A549 (cell line): ENCODE measurements at regions not wholly inside any gene's neighbourhood (a gene's known extent, or its start where the extent isn't known, plus 50 kb on each side); places are given as distances from the start of the nearest gene placed in this dataset.

ENCODE experiments used
- ATAC-seq, 2 experiments: fragments of 200-7000 bp in 1 of 2; fragments of >200 bp in 1 of 2; cut with Nextera tagmentation in 1 of 2; cut with Tn5 transposase in 1 of 2; 3 replicates each; pipeline versions ENCODE4 v1.8.0 to v1.9.1; 2018 to 2020; ENCODE audit warnings: mild to moderate bottlenecking in 1 of 2, moderate library complexity in 1 of 2
- CTCF ChIA-PET: fragments of 300-600 bp; sonication (Branson Sonifier 250); formaldehyde crosslinking; extraction: SDS; loops from one replicate; lab custom pipeline; 2021; ENCODE audit warnings: antibody characterized with exemption, inconsistent platforms; lab: Yijun Ruan, JAX
- POLR2A ChIA-PET: fragments of 350-600 bp; formaldehyde crosslinking; extraction: SDS; loops from one replicate; lab custom pipeline; 2021; ENCODE audit warnings: antibody characterized with exemption, inconsistent platforms; lab: Yijun Ruan, JAX
- DNase-seq, 2 experiments: peaks; one replicate each; pipeline versions ENCODE4 v3.0.0 to v3.0.0-alpha.2; 2011 to 2016; ENCODE audit warnings: low read depth in 1 of 2, low spot score in 1 of 2
- FAIRE-seq: peaks from 2 replicates; lab custom pipeline; 2011; peaks lifted over from hg19 to GRCh38; lab: Jason Lieb, UNC
- H3K27ac ChIP-seq, 2 experiments: fragments of >200 bp; sonication (Bioruptor Twin); formaldehyde crosslinking; 3 replicates each; pipeline ENCODE4 v1.5.1; 2016 to 2017
- H3K4me1 ChIP-seq: fragments of >200 bp; sonication (Bioruptor Twin); formaldehyde crosslinking; 3 replicates; pipeline ENCODE4 v1.6.1; 2016
- H3K4me2 ChIP-seq: fragments of >200 bp; sonication (Bioruptor Twin); formaldehyde crosslinking; 3 replicates; pipeline ENCODE4 v1.6.1; 2016
- H3K4me3 ChIP-seq: fragments of >200 bp; sonication (Bioruptor Twin); formaldehyde crosslinking; 3 replicates; pipeline ENCODE4 v1.5.1; 2016
- H3K9me3 ChIP-seq: fragments of >200 bp; sonication (Bioruptor Twin); formaldehyde crosslinking; 3 replicates; pipeline ENCODE4 v1.6.1; 2016
- BHLHE40 ChIP-seq: IDR thresholded peaks from 2 replicates; pipeline ENCODE4 v1.6.1; 2012; ENCODE audit warnings: low read depth, low read length, inconsistent platforms
- CBX8 ChIP-seq: fragments of 200-600 bp; sonication (generic); IDR thresholded peaks from 2 replicates; pipeline ENCODE4 v1.6.1; 2016
- FOXS1 ChIP-seq: fragments of 250-450 bp; sonication (Bioruptor Pico); IDR thresholded peaks from 2 replicates; pipeline ENCODE4 v1.5.0; 2020; ENCODE audit warnings: mild to moderate bottlenecking, moderate library complexity
- GATA3 ChIP-seq: IDR thresholded peaks from 2 replicates; pipeline ENCODE4 v1.6.1; 2012; ENCODE audit warnings: borderline replicate concordance
- HDAC2 ChIP-seq: fragments of 200-600 bp; sonication (generic); IDR thresholded peaks from 2 replicates; pipeline ENCODE4 v1.6.1; 2016
- HEYL ChIP-seq: fragments of 250-450 bp; sonication (Bioruptor Pico); IDR thresholded peaks from 2 replicates; pipeline ENCODE4 v1.8.0; 2021; ENCODE audit warnings: mild to moderate bottlenecking, moderate library complexity
- HOXB5 ChIP-seq: fragments of 250-450 bp; sonication (Bioruptor Pico); IDR thresholded peaks from 2 replicates; pipeline ENCODE4 v1.5.0; 2020; ENCODE audit warnings: mild to moderate bottlenecking, moderate library complexity
- JUNB ChIP-seq: fragments of >200 bp; sonication (Bioruptor Twin); formaldehyde crosslinking; IDR thresholded peaks from 2 replicates; pipeline ENCODE4 v1.6.1; 2016
- KDM1A ChIP-seq: fragments of 200-600 bp; sonication (generic); IDR thresholded peaks from 2 replicates; pipeline ENCODE4 v1.6.1; 2016; ENCODE audit warnings: low read depth, mild to moderate bottlenecking
- MYC ChIP-seq: IDR thresholded peaks from 2 replicates; pipeline ENCODE4 v1.6.1; 2012; ENCODE audit warnings: mild to moderate bottlenecking, inconsistent platforms, low read length, improper control_type of control experiment, borderline replicate concordance
- NFE2L2 ChIP-seq: fragments of 150-350 bp; conservative IDR thresholded peaks from 2 replicates; pipeline ENCODE4 v1.6.1; 2014; ENCODE audit warnings: low read length
- PHF8 ChIP-seq: fragments of 200-600 bp; sonication (generic); IDR thresholded peaks from 2 replicates; pipeline ENCODE4 v1.6.1; 2016; ENCODE audit warnings: low read depth, mild to moderate bottlenecking, antibody characterized with exemption, moderate library complexity, borderline replicate concordance
- POLR2AphosphoS2 ChIP-seq: conservative IDR thresholded peaks from 2 replicates; pipeline ENCODE4 v1.6.1; 2012; ENCODE audit warnings: low read length, improper control_type of control experiment, inconsistent platforms
- RAD21 ChIP-seq, 2 experiments: fragments of >200 bp in 1 of 2; sonication (Bioruptor Twin) in 1 of 2; formaldehyde crosslinking in 1 of 2; IDR thresholded peaks in 1 of 2; conservative IDR thresholded peaks in 1 of 2; 2 replicates in 1 of 2; 3 replicates in 1 of 2; pipeline ENCODE4 v1.6.1; 2012 to 2018; ENCODE audit warnings: inconsistent platforms in 1 of 2
- RARB ChIP-seq: fragments of 250-450 bp; sonication (Bioruptor Pico); IDR thresholded peaks from 2 replicates; pipeline ENCODE4 v1.8.0; 2021; ENCODE audit warnings: mild to moderate bottlenecking, moderate library complexity
- SMC3 ChIP-seq: fragments of >200 bp; sonication (Bioruptor Twin); formaldehyde crosslinking; IDR thresholded peaks from 3 replicates; pipeline ENCODE4 v1.6.1; 2018; ENCODE audit warnings: inconsistent platforms
- ZFP36 ChIP-seq: fragments of 450-650 bp; IDR thresholded peaks from 2 replicates; pipeline ENCODE4 v1.6.1; 2014; ENCODE audit warnings: borderline replicate concordance; ENCODE audit not compliant: partially characterized antibody
- WGBS: methylation state at CpG from one replicate; pipeline ENCODE4 v1.1.6; 2017; ENCODE audit errors: missing lambda C conversion rate; 5-methylcytosine and 5-hydroxymethylcytosine counted together
- TF ChIP-seq, protein P1 (sequence below): fragments of 250-450 bp; sonication (Bioruptor Pico); IDR thresholded peaks from 2 replicates; pipeline ENCODE4 v1.5.0; 2021; ENCODE audit warnings: mild to moderate bottlenecking, moderate library complexity, borderline replicate concordance
- TF ChIP-seq, protein P2 (sequence below): fragments of 200-600 bp; sonication (generic); IDR thresholded peaks from 2 replicates; pipeline ENCODE4 v1.6.1; 2016; ENCODE audit warnings: antibody characterized with exemption, mild to moderate bottlenecking, moderate library complexity
- TF ChIP-seq, protein P3 (sequence below): fragments of >200 bp; sonication (Bioruptor Twin); formaldehyde crosslinking; IDR thresholded peaks from 3 replicates; pipeline ENCODE4 v1.6.1; 2016
- TF ChIP-seq, protein P4 (sequence below): fragments of >200 bp; sonication (Bioruptor Twin); formaldehyde crosslinking; IDR thresholded peaks from 2 replicates; pipeline ENCODE4 v1.6.1; 2016
- TF ChIP-seq, protein P5 (sequence below): IDR thresholded peaks from 2 replicates; pipeline ENCODE4 v1.6.1; 2012

DNA sequence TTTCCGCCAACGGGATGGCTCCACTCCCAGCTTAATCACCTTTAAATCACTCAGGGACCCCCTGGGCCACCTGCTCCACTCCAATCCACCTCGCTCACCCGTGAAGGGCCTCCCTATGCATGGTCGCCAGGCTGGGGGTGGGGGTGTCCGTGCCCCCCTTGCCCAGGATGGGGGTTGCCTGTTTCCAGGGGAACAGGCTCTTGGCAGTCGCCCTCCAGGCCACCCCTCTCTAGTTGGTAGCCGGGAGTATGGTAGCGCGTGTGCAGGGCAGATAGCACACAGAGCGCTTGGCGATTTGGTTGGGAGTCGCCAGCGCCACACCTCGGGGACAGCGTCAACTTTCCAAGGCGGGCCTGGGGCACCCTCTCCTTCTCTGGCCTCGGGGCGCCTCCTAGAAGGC is 134.9 kb upstream of the ZNF92 start:
- H3K4me2 ChIP-seq = no peak overlapping the region
- no peaks in the 10 kb centered on the region for H3K4me1 ChIP-seq
- H3K4me3 ChIP-seq = no peak overlapping the region
- ATAC-seq (no peak), DNase-seq (no peak), FAIRE-seq (no peak)
- 91% methylated on average over 13 of the region's 19 CpGs for WGBS
- no peak overlapping the region for H3K27ac ChIP-seq
- no peak for TF ChIP-seq NFE2L2
- TF ChIP-seq RAD21 (conservative IDR thresholded peaks at IDR 0.05 in 1 of 2, IDR thresholded peaks at IDR 0.05 in 1 of 2) = no peak
- no peak for TF ChIP-seq HEYL
- no peak for TF ChIP-seq BHLHE40
- POLR2A ChIA-PET = no interaction called here
- H3K9me3 ChIP-seq = no peaks in the 10 kb centered on the region
- CTCF ChIA-PET = interaction anchor here (2.1 kb wide), 1 partner anchor 69 kb away, joined by 5 read pairs; no protein-coding TSS in a partner anchor

DNA sequence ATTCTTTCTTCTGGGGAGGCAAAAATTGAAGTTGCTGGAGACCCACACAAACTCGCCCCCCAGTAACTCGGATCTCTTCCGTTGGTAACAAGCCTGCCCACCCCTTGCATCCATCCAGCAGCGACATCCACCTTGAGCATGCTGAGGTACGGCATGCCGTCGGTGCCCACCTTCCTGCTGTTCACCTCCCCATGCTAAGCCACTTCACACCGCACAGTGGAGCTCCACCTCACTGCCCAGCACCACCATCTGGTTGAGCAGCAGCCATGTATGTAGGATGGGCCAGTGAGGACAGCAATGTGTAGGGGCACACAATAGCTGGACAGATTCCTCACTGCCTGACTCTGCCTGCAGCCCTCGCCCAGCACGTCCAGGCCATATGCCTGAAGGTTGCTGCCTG is 138.1 kb upstream of the ZNF92 start:
- ChIA-PET CTCF (interaction anchor here (1.2 kb wide), 2 partner anchors 19 to 72 kb away, joined by 5 to 8 read pairs; no protein-coding TSS in a partner anchor), POLR2A (no interaction called here)
- Histone ChIP-seq H3K4me3 (no peak overlapping the region), H3K27ac (no peak overlapping the region), H3K4me2 (no peak overlapping the region), H3K9me3 (no peaks in the 10 kb centered on the region), H3K4me1 (no peaks in the 10 kb centered on the region)
- peak in 1 of 2 experiments; percentile 15; a peak in 1 of 6 replicates for ATAC-seq
- TF ChIP-seq JUNB (no peak), HOXB5 (no peak), RARB (no peak), GATA3 (no peak), RAD21 (conservative IDR thresholded peaks at IDR 0.05 in 1 of 2, IDR thresholded peaks at IDR 0.05 in 1 of 2) (no peak), NFE2L2 (no peak), SMC3 (no peak), HDAC2 (no peak), FOXS1 (no peak)
- TF ChIP-seq, protein P1, sequence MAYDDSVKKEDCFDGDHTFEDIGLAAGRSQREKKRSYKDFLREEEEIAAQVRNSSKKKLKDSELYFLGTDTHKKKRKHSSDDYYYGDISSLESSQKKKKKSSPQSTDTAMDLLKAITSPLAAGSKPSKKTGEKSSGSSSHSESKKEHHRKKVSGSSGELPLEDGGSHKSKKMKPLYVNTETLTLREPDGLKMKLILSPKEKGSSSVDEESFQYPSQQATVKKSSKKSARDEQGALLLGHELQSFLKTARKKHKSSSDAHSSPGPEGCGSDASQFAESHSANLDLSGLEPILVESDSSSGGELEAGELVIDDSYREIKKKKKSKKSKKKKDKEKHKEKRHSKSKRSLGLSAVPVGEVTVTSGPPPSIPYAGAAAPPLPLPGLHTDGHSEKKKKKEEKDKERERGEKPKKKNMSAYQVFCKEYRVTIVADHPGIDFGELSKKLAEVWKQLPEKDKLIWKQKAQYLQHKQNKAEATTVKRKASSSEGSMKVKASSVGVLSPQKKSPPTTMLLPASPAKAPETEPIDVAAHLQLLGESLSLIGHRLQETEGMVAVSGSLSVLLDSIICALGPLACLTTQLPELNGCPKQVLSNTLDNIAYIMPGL (CRISPR knock-in tag) = no peak
- TF ChIP-seq, protein P2, sequence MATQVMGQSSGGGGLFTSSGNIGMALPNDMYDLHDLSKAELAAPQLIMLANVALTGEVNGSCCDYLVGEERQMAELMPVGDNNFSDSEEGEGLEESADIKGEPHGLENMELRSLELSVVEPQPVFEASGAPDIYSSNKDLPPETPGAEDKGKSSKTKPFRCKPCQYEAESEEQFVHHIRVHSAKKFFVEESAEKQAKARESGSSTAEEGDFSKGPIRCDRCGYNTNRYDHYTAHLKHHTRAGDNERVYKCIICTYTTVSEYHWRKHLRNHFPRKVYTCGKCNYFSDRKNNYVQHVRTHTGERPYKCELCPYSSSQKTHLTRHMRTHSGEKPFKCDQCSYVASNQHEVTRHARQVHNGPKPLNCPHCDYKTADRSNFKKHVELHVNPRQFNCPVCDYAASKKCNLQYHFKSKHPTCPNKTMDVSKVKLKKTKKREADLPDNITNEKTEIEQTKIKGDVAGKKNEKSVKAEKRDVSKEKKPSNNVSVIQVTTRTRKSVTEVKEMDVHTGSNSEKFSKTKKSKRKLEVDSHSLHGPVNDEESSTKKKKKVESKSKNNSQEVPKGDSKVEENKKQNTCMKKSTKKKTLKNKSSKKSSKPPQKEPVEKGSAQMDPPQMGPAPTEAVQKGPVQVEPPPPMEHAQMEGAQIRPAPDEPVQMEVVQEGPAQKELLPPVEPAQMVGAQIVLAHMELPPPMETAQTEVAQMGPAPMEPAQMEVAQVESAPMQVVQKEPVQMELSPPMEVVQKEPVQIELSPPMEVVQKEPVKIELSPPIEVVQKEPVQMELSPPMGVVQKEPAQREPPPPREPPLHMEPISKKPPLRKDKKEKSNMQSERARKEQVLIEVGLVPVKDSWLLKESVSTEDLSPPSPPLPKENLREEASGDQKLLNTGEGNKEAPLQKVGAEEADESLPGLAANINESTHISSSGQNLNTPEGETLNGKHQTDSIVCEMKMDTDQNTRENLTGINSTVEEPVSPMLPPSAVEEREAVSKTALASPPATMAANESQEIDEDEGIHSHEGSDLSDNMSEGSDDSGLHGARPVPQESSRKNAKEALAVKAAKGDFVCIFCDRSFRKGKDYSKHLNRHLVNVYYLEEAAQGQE = no peak
- TF ChIP-seq, protein P3, sequence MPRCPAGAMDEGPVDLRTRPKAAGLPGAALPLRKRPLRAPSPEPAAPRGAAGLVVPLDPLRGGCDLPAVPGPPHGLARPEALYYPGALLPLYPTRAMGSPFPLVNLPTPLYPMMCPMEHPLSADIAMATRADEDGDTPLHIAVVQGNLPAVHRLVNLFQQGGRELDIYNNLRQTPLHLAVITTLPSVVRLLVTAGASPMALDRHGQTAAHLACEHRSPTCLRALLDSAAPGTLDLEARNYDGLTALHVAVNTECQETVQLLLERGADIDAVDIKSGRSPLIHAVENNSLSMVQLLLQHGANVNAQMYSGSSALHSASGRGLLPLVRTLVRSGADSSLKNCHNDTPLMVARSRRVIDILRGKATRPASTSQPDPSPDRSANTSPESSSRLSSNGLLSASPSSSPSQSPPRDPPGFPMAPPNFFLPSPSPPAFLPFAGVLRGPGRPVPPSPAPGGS = no peak
- DNase-seq = peak in 1 of 2 experiments; percentile 27
- 67% methylated on average over 10 of the region's 10 CpGs for WGBS
- no peak for FAIRE-seq

DNA sequence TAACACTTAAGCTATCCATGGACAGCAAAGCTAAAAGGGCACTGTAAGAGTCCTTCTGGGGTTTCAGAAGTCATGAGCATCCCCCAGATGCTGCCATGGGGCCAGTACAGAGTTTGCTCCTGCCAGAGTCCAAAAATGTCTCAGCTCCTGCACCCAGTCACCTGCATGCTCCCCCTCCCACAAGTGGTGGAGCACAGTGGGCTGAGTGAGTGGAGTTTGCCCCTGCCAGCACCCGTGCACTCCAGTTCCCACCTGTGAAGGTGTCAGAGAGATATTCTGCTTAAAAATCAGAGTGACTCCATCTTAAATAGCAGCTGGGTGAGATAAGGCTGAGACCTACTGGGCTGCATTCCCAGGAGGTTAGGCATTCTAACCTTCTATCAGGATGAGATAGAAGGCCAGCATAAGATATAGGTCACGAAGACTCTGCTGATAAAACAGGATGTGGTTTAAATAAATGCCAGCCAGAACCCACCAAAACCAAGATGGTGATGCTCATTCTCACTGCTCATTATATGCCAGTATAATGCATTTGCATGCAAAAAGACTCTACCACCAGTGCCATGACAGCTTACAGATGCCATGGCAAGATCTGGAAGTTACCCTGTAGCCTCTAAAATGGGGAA is 140.1 kb upstream of the ZNF92 start:
- no peaks in the 10 kb centered on the region for H3K4me1 ChIP-seq
- no peak overlapping the region for H3K27ac ChIP-seq
- H3K4me2 ChIP-seq = no peak overlapping the region
- TF ChIP-seq POLR2AphosphoS2 (no peak), MYC (no peak), KDM1A (no peak), FOXS1 (no peak), ZFP36 (no peak), PHF8 (no peak), CBX8 (no peak)
- TF ChIP-seq, protein P4, sequence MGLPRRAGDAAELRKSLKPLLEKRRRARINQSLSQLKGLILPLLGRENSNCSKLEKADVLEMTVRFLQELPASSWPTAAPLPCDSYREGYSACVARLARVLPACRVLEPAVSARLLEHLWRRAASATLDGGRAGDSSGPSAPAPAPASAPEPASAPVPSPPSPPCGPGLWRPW = no peak
- TF ChIP-seq, protein P2 = no peak
- TF ChIP-seq, protein P5, sequence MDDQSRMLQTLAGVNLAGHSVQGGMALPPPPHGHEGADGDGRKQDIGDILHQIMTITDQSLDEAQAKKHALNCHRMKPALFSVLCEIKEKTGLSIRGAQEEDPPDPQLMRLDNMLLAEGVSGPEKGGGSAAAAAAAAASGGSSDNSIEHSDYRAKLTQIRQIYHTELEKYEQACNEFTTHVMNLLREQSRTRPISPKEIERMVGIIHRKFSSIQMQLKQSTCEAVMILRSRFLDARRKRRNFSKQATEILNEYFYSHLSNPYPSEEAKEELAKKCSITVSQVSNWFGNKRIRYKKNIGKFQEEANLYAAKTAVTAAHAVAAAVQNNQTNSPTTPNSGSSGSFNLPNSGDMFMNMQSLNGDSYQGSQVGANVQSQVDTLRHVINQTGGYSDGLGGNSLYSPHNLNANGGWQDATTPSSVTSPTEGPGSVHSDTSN = no peak
- H3K9me3 ChIP-seq = no peaks in the 10 kb centered on the region
- ChIA-PET POLR2A (no interaction called here), CTCF (no interaction called here)
- H3K4me3 ChIP-seq = no peak overlapping the region
- ATAC-seq (no peak), DNase-seq (no peak), FAIRE-seq (no peak)
- 0% methylated on average over 1 of the region's 2 CpGs for WGBS
